Large intestine (tissue), 3 donors: ENCODE measurements at regions not wholly inside any gene's neighbourhood (a gene's known extent, or its start where the extent isn't known, plus 50 kb on each side); places are given as distances from the start of the nearest gene placed in this dataset.
"Not testable (repeated sequence)": the region's sequence is repeated elsewhere in the genome, so short reads cannot be mapped to it uniquely, and the experiment has no call there.

Experiments
- DNase-seq, 2 donors: peaks; one replicate each; pipeline versions ENCODE4 v3.0.0 to v3.0.0-alpha.2; 2013
- H3K27ac ChIP-seq: one replicate; pipeline ENCODE4 v1.5.1; 2013; ENCODE audit warnings: low read length
- H3K27me3 ChIP-seq: 2 replicates; pipeline ENCODE4 v1.6.1; 2013; ENCODE audit warnings: low read length; ENCODE audit not compliant: control insufficient read depth, insufficient read depth
- H3K36me3 ChIP-seq: 2 replicates; pipeline ENCODE4 v1.6.1; 2013; ENCODE audit warnings: low read length; ENCODE audit not compliant: control insufficient read depth, insufficient read depth
- H3K4me1 ChIP-seq: one replicate; pipeline ENCODE4 v1.6.1; 2013; ENCODE audit warnings: low read length; ENCODE audit not compliant: control insufficient read depth, insufficient read depth
- H3K4me3 ChIP-seq: one replicate; pipeline ENCODE4 v1.5.1; 2013; ENCODE audit warnings: low read length
- H3K9me3 ChIP-seq: one replicate; pipeline ENCODE4 v1.6.1; 2013; ENCODE audit warnings: mild to moderate bottlenecking, low read depth, low read length, moderate library complexity; ENCODE audit not compliant: control insufficient read depth
- WGBS: methylation state at CpG from one replicate; pipeline ENCODE4 v1.1.5; 2013; ENCODE audit warnings: low lambda C conversion rate; ENCODE audit not compliant: insufficient coverage; 5-methylcytosine and 5-hydroxymethylcytosine counted together

DNA sequence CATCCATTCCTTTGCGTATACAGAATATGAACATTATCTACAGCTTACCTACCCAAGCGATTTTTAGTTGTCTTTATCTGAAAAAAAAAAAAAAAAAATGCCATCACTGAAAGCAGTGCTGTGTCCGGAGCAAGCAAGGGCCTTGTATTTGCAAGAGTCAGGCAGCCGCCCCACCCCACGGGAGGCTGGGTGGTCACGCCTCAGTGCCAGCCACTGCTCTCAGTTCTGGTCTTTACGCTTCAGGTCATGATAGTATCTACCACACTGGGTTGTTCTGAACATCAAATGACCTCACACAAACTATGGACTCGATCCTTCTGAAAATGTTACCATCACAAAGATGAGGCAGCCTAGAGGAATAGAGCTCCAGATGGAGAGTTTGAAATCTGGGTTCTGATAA, 62.7 kb upstream of the HELT start:
- H3K4me1 ChIP-seq: no peaks in the 10 kb centered on the region
- no peaks in the 10 kb centered on the region for H3K9me3 ChIP-seq
- H3K27me3 ChIP-seq: no peaks in the 10 kb centered on the region
- no peak for DNase-seq
- WGBS: 100% methylated on average over 1 of the region's 8 CpGs
- H3K36me3 ChIP-seq: no peaks in the 10 kb centered on the region
- no peak overlapping the region for H3K27ac ChIP-seq
- H3K4me3 ChIP-seq: no peak overlapping the region

DNA sequence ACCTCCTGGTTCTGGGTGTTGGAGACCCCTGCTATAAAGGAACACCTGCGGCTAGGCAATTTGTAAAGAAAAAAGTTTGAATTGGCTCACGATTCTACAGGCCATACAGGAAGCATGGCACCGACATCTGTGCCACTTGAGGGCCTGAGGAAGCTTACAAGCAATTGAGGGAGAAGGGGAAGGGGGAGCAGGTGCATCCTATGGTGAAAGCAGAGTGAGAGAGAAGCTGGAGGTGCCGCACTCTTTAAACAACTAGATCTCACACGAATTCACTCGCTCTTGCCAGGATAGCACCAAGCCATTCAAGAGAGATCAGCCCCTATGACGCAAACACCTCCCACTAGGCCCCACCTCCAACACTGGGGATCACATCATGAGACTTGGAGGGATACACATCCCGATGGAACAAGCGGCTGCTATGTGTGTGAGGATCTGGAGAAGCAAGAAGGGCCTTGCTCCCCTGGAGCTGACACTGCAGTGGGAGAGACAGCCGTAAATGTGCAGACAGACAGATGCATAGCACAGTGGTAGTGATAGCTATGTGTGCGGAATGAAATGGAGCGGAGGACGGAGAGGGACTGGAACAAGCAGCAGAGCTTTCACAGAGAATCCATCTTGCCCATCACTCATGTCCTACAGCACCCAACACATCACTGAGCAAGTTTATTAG, 60.7 kb upstream of the HELT start:
- Histone ChIP-seq H3K27me3 (no peaks in the 10 kb centered on the region), H3K4me3 (no peak overlapping the region), H3K9me3 (no peaks in the 10 kb centered on the region), H3K36me3 (no peaks in the 10 kb centered on the region), H3K27ac (no peak overlapping the region), H3K4me1 (no peaks in the 10 kb centered on the region)
- no CpG with 5 or more reads among the region's 13 CpGs for WGBS
- no peak for DNase-seq

DNA sequence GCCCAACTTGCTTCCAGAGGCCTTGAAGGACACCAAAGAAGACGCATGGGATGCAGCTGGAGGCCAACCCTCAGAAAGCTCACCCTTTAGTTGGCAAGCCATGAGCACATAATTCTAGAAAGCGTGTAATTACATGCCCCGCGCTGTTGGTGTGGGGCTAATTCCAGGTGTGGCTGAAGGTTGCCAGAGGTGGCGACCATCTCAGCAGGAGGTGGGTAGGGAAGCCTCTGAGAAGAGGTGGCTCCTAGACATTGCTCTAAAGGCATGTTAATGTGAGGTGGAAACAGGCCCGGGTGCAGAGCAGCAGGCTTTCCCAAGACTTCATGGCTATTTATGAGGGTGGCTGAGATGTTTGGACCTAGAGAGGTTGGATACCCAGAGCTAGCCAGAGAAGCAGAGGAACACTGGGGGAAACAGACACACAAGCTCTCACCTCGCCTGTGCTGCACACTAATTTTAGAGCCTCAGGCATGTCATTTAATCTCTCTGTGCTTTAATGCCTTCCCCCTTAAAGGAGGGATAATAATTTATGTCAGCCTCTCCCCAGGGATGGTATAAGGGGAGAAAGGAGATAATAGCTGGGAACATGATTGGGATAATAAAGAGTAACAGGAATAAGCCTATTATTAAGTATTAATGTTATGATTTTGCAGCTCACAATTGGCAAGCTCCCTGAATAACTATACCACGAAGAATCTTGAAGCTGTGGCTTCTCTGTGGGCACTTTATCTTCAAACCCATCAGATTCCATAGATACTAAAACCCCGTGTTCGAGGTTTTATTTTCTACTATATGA, 60.0 kb upstream of the HELT start:
- Histone ChIP-seq H3K27ac (no peak overlapping the region), H3K4me1 (no peaks in the 10 kb centered on the region), H3K9me3 (no peaks in the 10 kb centered on the region), H3K36me3 (no peaks in the 10 kb centered on the region), H3K27me3 (no peaks in the 10 kb centered on the region), H3K4me3 (no peak overlapping the region)
- whole genome bisulfite sequencing: 100% methylated on average over 2 of the region's 10 CpGs
- no peak for DNase-seq

DNA sequence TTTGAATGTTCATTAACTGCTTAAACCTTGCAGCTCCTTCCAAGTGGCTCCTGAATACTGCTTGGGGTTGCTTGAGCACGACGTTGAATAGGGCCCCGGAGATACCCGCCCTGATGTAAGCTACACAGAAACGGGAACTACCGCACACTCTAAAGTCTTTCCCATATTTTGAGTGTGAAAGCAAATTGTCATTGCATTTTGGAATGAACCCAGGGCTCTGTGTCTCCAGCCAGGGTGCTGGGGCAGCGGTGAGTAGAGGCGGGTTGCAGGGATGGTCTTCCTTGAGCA, 59.4 kb upstream of the HELT start:
- H3K27me3 ChIP-seq: no peaks in the 10 kb centered on the region
- no CpG with 5 or more reads among the region's 8 CpGs for WGBS
- no peak overlapping the region for H3K27ac ChIP-seq
- H3K4me3 ChIP-seq: no peak overlapping the region
- H3K36me3 ChIP-seq: no peaks in the 10 kb centered on the region
- no peaks in the 10 kb centered on the region for H3K9me3 ChIP-seq
- H3K4me1 ChIP-seq: no peaks in the 10 kb centered on the region
- no peak for DNase-seq

DNA sequence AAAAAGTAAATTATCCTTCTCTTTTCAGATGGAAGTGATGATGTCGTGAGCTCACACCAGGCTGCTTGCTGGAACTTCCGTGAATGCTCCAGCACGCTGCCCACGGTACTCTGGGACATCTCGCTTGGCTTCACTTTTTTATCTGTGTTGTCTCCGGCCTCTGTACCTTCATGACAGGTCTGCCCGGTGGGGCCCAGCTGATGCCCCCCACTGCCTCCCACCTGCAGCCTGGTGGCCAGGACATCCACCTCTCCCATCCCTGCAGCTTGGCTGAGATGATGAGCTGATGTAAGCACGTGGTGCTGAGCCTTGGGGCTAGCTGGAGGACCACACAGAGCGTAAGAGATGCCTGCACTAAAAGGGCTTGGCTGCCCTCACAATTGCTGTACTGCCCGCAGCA, 59.0 kb upstream of the HELT start:
- H3K4me1 ChIP-seq: no peaks in the 10 kb centered on the region
- no peaks in the 10 kb centered on the region for H3K27me3 ChIP-seq
- peaks cover 3% of the 10 kb centered on the region for H3K9me3 ChIP-seq
- no peak overlapping the region for H3K4me3 ChIP-seq
- no peak for DNase-seq
- WGBS: 80% methylated on average over 1 of the region's 10 CpGs
- no peaks in the 10 kb centered on the region for H3K36me3 ChIP-seq
- no peak overlapping the region for H3K27ac ChIP-seq

DNA sequence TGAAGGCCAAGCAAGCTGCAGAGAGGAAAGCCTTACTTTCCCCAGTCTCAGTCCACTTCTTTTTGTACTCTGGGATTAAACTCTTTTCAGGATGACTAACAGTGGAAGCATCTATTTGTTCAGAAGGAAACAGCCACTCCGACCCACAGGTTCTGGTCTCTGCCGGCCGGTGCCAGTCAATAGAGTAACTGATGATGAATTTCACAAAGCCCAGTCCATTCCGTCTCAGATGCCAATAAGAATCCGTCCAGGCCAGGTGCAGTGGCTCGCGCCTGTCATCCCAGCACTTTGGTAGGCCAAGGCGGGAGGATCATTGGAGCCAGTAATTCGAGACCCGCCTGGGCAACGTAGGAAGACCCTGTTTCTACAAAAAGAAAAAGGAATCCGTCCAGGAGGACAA, 58.5 kb upstream of the HELT start:
- Histone ChIP-seq H3K36me3 (no peaks in the 10 kb centered on the region), H3K27ac (no peak overlapping the region), H3K9me3 (peaks cover 5% of the 10 kb centered on the region), H3K4me1 (no peaks in the 10 kb centered on the region), H3K4me3 (no peak overlapping the region), H3K27me3 (no peaks in the 10 kb centered on the region)
- DNase-seq: no peak
- WGBS: no CpG with 5 or more reads among the region's 12 CpGs

DNA sequence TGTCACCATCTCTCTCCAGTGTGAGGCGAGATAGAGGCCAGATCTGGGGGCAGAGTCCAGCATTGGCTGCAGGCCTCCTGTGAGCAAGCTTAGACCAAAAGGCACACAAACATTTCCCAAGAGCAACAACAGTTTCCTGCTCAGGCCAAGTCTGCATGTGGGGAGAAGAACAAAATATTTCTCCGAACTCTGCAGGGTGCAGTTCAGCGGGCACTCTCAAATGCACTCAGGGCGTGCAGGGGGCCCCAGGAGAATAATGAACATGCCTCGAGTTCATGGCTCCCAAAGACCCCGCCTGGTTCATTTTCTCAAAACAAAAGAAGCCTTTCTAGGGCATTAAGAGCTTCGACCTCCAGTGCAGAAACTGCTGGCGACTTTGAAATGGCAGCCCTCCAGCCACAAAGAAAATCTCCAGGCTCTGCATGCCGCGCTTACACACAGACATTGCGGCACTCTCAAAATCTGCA, 57.8 kb upstream of the HELT start:
- H3K9me3 ChIP-seq: peaks cover 9% of the 10 kb centered on the region
- no peaks in the 10 kb centered on the region for H3K36me3 ChIP-seq
- no peak overlapping the region for H3K27ac ChIP-seq
- no peaks in the 10 kb centered on the region for H3K27me3 ChIP-seq
- no peaks in the 10 kb centered on the region for H3K4me1 ChIP-seq
- WGBS: no CpG with 5 or more reads among the region's 11 CpGs
- H3K4me3 ChIP-seq: no peak overlapping the region
- peak; percentile 27 to 29 for DNase-seq

DNA sequence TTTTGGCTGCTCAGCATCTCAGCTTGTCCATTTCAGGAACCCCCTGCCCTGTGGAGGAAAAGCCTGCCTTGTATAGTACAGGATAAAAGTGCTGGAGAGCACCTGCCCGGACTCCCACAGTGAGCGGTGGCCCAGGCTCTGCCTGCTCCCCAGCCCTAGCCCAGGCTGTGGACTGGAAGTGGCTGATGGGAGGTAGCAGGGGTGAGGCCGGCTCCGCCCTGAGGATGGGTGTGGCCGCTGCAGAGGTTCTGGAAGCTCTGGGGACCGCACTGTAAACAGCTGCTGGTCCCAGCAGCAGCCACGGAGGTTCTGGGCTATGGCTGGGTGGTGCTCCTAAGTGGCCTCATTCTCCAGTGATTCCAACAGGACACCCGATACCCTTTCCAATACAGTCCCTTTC, 56.6 kb upstream of the HELT start:
- WGBS: no CpG with 5 or more reads among the region's 8 CpGs

DNA sequence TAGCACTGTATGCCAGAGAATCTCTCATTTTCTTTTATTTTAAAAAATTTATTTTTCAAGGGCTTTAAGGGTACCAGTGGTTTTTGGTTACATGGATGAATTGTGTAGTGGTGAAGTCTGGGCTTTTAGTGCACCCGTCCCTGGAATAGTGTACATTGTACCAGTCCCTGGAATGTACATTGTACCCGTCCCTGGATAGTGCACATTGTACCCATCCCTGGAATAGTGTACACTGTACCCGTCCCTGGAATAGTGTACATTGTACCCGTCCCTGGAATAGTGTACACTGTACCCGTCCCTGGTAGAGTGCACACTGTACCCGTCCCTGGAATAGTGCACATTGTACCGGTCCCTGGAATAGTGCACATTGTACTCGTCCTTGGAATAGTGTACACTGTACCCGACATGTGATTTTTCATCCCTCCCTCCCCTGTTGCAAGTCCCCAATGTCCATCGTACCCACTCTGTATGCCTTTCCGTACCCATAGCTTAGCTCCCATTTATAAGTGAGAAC, 56.1 kb upstream of the HELT start:
- 90% methylated on average over 2 of the region's 11 CpGs for WGBS
- DNase-seq: no peak

More for the DNA sequence above, 56.6 kb upstream of the HELT start:
- Histone ChIP-seq H3K4me3 (no peak overlapping the region), H3K27me3 (no peaks in the 10 kb centered on the region), H3K27ac (no peak overlapping the region), H3K36me3 (no peaks in the 10 kb centered on the region), H3K4me1 (no peaks in the 10 kb centered on the region), H3K9me3 (peaks cover 12% of the 10 kb centered on the region)
- no peak for DNase-seq

DNA sequence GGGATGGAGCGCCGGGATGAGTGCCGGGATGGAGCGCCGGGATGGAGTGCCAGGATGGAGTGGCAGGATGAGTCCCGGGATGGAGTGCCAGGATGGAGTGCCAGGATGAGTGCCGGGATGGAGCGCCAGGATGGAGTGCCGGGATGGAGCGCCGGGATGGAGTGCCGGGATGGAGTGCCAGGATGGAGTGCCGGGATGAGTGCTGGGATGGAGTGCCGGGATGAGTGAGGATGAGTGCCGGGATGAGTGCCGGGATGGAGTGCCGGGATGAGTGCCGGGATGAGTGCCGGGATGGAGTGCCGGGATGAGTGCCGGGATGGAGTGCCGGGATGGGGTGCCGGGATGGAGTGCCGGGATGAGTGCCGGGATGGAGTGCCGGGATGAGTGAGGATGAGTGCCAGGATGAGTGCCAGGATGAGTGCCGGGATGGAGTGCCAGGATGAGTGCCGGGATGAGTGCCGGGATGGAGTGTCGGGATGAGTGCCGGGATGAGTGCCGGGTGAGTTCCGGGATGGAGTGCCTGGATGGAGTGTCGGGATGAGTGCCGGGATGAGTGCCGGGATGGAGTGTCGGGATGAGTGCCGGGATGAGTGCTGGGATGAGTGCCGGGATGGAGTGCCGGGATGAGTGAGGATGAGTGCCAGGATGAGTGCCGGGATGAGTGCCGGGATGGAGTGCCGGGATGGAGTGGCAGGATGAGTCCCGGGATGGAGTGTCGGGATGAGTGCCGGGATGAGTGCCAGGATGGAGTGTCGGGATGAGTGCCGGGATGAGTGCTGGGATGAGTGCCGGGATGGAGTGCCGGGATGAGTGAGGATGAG, 52.9 kb upstream of the HELT start:
- no CpG with 5 or more reads among the region's 50 CpGs for WGBS
- peaks cover 12% of the 10 kb centered on the region for H3K9me3 ChIP-seq

More for the DNA sequence above, 56.1 kb upstream of the HELT start:
- H3K4me3 ChIP-seq: no peak overlapping the region
- H3K36me3 ChIP-seq: no peaks in the 10 kb centered on the region
- peaks cover 12% of the 10 kb centered on the region for H3K9me3 ChIP-seq
- no peaks in the 10 kb centered on the region for H3K4me1 ChIP-seq
- no peaks in the 10 kb centered on the region for H3K27me3 ChIP-seq
- H3K27ac ChIP-seq: no peak overlapping the region

More for the DNA sequence above, 52.9 kb upstream of the HELT start:
- H3K4me3 ChIP-seq, H3K36me3 ChIP-seq, DNase-seq, H3K4me1 ChIP-seq, H3K27ac ChIP-seq, H3K27me3 ChIP-seq: not testable (repeated sequence)
